A549 (cell line): ENCODE measurements at regions not wholly inside any gene's neighbourhood (a gene's known extent, or its start where the extent isn't known, plus 50 kb on each side); places are given as distances from the start of the nearest gene placed in this dataset.
"Not testable (repeated sequence)": the region's sequence is repeated elsewhere in the genome, so short reads cannot be mapped to it uniquely, and the experiment has no call there.

Source experiments
- CBX2 ChIP-seq: fragments of 200-600 bp; sonication (generic); IDR thresholded peaks from 2 replicates; pipeline ENCODE4 v1.6.1; 2016; ENCODE audit warnings: low read depth, mild to moderate bottlenecking, borderline replicate concordance
- CTCF ChIP-seq: fragments of >200 bp; sonication (Bioruptor Twin); formaldehyde crosslinking; IDR thresholded peaks from 3 replicates; pipeline ENCODE4 v1.5.1; 2016
- E2F6 ChIP-seq: IDR thresholded peaks from 2 replicates; pipeline ENCODE4 v1.6.1; 2012; ENCODE audit warnings: low read depth, borderline replicate concordance
- EP300 ChIP-seq, 2 experiments: fragments of >200 bp; sonication (Bioruptor Twin); formaldehyde crosslinking; IDR thresholded peaks; 2 replicates in 1 of 2; 3 replicates in 1 of 2; pipeline ENCODE4 v1.6.1; 2016 to 2017
- FOSB ChIP-seq: fragments of 250-450 bp; sonication (Bioruptor Pico); IDR thresholded peaks from 2 replicates; pipeline ENCODE4 v1.5.0; 2020; ENCODE audit warnings: mild to moderate bottlenecking, moderate library complexity
- FOSL2 ChIP-seq, 2 experiments: fragments of 450-650 bp in 1 of 2; fragments of >200 bp in 1 of 2; sonication (Bioruptor Twin) in 1 of 2; formaldehyde crosslinking; IDR thresholded peaks; 2 replicates each; pipeline versions ENCODE4 v1.5.0 to v1.6.1; 2016 to 2020; ENCODE audit warnings: mild to moderate bottlenecking in 1 of 2, moderate library complexity in 1 of 2
- MAFK ChIP-seq: fragments of 450-650 bp; IDR thresholded peaks from 2 replicates; pipeline ENCODE4 v1.6.1; 2014; ENCODE audit not compliant: partially characterized antibody
- NFE2L2 ChIP-seq: fragments of 150-350 bp; conservative IDR thresholded peaks from 2 replicates; pipeline ENCODE4 v1.6.1; 2014; ENCODE audit warnings: low read length
- POLR2A ChIP-seq: IDR thresholded peaks from 2 replicates; pipeline ENCODE4 v1.6.1; 2012; ENCODE audit warnings: mild to moderate bottlenecking, low read length
- RAD21 ChIP-seq, 2 experiments: fragments of >200 bp in 1 of 2; sonication (Bioruptor Twin) in 1 of 2; formaldehyde crosslinking in 1 of 2; IDR thresholded peaks in 1 of 2; conservative IDR thresholded peaks in 1 of 2; 2 replicates in 1 of 2; 3 replicates in 1 of 2; pipeline ENCODE4 v1.6.1; 2012 to 2018; ENCODE audit warnings: inconsistent platforms in 1 of 2
- SMC3 ChIP-seq: fragments of >200 bp; sonication (Bioruptor Twin); formaldehyde crosslinking; IDR thresholded peaks from 3 replicates; pipeline ENCODE4 v1.6.1; 2018; ENCODE audit warnings: inconsistent platforms
- SREBF2 ChIP-seq: fragments of 450-650 bp; IDR thresholded peaks from 2 replicates; pipeline ENCODE4 v1.6.1; 2014; ENCODE audit warnings: mild to moderate bottlenecking, moderate library complexity
- USF2 ChIP-seq: fragments of 450-650 bp; IDR thresholded peaks from 2 replicates; pipeline ENCODE4 v1.6.1; 2014; ENCODE audit warnings: antibody characterized with exemption

GRCh38 chr5:168103018-168103417 is 188.4 kb upstream of the WWC1 start:
- not testable (repeated sequence) for TF ChIP-seq CTCF; FOSL2 (IDR thresholded peaks at IDR 0.05); FOSL2 (CRISPR knock-in tag; IDR thresholded peaks at IDR 0.05); SMC3; E2F6; RAD21 (conservative IDR thresholded peaks at IDR 0.05 in 1 of 2, IDR thresholded peaks at IDR 0.05 in 1 of 2); USF2; NFE2L2; MAFK; POLR2A; CBX2; EP300 (IDR thresholded peaks at IDR 0.05); SREBF2; FOSB (CRISPR knock-in tag)
